ENCODE measurements at regions not wholly inside any gene's neighbourhood (a gene's known extent, or its start where the extent isn't known, plus 50 kb on each side); places are given as distances from the start of the nearest gene placed in this dataset.

- TF ChIP-seq, protein P1, sequence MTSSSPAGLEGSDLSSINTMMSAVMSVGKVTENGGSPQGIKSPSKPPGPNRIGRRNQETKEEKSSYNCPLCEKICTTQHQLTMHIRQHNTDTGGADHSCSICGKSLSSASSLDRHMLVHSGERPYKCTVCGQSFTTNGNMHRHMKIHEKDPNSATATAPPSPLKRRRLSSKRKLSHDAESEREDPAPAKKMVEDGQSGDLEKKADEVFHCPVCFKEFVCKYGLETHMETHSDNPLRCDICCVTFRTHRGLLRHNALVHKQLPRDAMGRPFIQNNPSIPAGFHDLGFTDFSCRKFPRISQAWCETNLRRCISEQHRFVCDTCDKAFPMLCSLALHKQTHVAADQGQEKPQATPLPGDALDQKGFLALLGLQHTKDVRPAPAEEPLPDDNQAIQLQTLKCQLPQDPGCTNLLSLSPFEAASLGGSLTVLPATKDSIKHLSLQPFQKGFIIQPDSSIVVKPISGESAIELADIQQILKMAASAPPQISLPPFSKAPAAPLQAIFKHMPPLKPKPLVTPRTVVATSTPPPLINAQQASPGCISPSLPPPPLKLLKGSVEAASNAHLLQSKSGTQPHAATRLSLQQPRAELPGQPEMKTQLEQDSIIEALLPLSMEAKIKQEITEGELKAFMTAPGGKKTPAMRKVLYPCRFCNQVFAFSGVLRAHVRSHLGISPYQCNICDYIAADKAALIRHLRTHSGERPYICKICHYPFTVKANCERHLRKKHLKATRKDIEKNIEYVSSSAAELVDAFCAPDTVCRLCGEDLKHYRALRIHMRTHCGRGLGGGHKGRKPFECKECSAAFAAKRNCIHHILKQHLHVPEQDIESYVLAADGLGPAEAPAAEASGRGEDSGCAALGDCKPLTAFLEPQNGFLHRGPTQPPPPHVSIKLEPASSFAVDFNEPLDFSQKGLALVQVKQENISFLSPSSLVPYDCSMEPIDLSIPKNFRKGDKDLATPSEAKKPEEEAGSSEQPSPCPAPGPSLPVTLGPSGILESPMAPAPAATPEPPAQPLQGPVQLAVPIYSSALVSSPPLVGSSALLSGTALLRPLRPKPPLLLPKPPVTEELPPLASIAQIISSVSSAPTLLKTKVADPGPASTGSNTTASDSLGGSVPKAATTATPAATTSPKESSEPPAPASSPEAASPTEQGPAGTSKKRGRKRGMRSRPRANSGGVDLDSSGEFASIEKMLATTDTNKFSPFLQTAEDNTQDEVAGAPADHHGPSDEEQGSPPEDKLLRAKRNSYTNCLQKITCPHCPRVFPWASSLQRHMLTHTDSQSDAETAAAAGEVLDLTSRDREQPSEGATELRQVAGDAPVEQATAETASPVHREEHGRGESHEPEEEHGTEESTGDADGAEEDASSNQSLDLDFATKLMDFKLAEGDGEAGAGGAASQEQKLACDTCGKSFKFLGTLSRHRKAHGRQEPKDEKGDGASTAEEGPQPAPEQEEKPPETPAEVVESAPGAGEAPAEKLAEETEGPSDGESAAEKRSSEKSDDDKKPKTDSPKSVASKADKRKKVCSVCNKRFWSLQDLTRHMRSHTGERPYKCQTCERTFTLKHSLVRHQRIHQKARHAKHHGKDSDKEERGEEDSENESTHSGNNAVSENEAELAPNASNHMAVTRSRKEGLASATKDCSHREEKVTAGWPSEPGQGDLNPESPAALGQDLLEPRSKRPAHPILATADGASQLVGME (CRISPR knock-in tag; IDR thresholded peaks at IDR 0.05) = no peak
- no peak for TF ChIP-seq SMAD1 (IDR thresholded peaks at IDR 0.05; ENCODE audit: low read depth, low read length, partially characterized antibody)
- TF ChIP-seq ZNF253 (CRISPR knock-in tag; conservative IDR thresholded peaks at IDR 0.05) = no peak
- no peak for TF ChIP-seq GABPB1 (CRISPR knock-in tag; IDR thresholded peaks at IDR 0.05)
- no peak for TF ChIP-seq ZNF77 (CRISPR knock-in tag; IDR thresholded peaks at IDR 0.05)
- TF ChIP-seq NFIX (CRISPR knock-in tag; IDR thresholded peaks at IDR 0.05; ENCODE audit: low read depth) = no peak
- TF ChIP-seq CEBPB (tag; IDR thresholded peaks at IDR 0.05) = no peak
- TF ChIP-seq ZNF280A (IDR thresholded peaks at IDR 0.05; ENCODE audit: low read depth, partially characterized antibody) = no peak
- TF ChIP-seq, protein P2, sequence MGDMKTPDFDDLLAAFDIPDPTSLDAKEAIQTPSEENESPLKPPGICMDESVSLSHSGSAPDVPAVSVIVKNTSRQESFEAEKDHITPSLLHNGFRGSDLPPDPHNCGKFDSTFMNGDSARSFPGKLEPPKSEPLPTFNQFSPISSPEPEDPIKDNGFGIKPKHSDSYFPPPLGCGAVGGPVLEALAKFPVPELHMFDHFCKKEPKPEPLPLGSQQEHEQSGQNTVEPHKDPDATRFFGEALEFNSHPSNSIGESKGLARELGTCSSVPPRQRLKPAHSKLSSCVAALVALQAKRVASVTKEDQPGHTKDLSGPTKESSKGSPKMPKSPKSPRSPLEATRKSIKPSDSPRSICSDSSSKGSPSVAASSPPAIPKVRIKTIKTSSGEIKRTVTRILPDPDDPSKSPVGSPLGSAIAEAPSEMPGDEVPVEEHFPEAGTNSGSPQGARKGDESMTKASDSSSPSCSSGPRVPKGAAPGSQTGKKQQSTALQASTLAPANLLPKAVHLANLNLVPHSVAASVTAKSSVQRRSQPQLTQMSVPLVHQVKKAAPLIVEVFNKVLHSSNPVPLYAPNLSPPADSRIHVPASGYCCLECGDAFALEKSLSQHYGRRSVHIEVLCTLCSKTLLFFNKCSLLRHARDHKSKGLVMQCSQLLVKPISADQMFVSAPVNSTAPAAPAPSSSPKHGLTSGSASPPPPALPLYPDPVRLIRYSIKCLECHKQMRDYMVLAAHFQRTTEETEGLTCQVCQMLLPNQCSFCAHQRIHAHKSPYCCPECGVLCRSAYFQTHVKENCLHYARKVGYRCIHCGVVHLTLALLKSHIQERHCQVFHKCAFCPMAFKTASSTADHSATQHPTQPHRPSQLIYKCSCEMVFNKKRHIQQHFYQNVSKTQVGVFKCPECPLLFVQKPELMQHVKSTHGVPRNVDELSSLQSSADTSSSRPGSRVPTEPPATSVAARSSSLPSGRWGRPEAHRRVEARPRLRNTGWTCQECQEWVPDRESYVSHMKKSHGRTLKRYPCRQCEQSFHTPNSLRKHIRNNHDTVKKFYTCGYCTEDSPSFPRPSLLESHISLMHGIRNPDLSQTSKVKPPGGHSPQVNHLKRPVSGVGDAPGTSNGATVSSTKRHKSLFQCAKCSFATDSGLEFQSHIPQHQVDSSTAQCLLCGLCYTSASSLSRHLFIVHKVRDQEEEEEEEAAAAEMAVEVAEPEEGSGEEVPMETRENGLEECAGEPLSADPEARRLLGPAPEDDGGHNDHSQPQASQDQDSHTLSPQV (IDR thresholded peaks at IDR 0.05) = no peak
- no peak for TF ChIP-seq HINFP (tag; conservative IDR thresholded peaks at IDR 0.05; ENCODE audit: low read depth)
- no peak for TF ChIP-seq PKNOX1 (IDR thresholded peaks at IDR 0.05)
- peak; percentile 73 for TF ChIP-seq MTA2 (IDR thresholded peaks at IDR 0.05; ENCODE audit: low read depth)
- TF ChIP-seq ZNF347 (CRISPR knock-in tag; IDR thresholded peaks at IDR 0.05; ENCODE audit: low read depth) = no peak
- TF ChIP-seq SAFB2 (IDR thresholded peaks at IDR 0.05; ENCODE audit: borderline replicate concordance, low read depth, low read length, severe bottlenecking) = no peak
- TF ChIP-seq ZNF830 (CRISPR knock-in tag; IDR thresholded peaks at IDR 0.05) = no peak
These were observed 75.5 kb upstream of the CD44 start (continued) for GRCh38 chr11:35063488-35063931.
